H7 (cell line): ENCODE measurements at regions not wholly inside any gene's neighbourhood (a gene's known extent, or its start where the extent isn't known, plus 50 kb on each side); places are given as distances from the start of the nearest gene placed in this dataset.
A peak's percentile ranks its signal among the peaks of the same experiment; 100 is the strongest.
"Not testable (repeated sequence)": the region's sequence is repeated elsewhere in the genome, so short reads cannot be mapped to it uniquely, and the experiment has no call there.

Source experiments
- DNase-seq: peaks from one replicate; pipeline ENCODE4 v3.0.0; 2012
- H3K27me3 ChIP-seq: 2 replicates; pipeline ENCODE4 v1.6.0; 2011; ENCODE audit warnings: mild to moderate bottlenecking, low read length; ENCODE audit not compliant: control insufficient read depth, insufficient read depth
- H3K36me3 ChIP-seq: replicated peaks from 2 replicates; pipeline ENCODE4 v1.5.1; 2011; ENCODE audit warnings: low read length; ENCODE audit not compliant: control insufficient read depth, insufficient read depth
- H3K4me3 ChIP-seq: 2 replicates; pipeline ENCODE4 v1.5.1; 2011; ENCODE audit warnings: low read depth, mild to moderate bottlenecking, control low read depth, low read length, moderate library complexity; ENCODE audit not compliant: insufficient read depth

GRCh38 chr13:104565888-104566287 is 1499.7 kb upstream of the SLC10A2 start:
- DNase-seq: no peak
- H3K4me3 ChIP-seq: no peak overlapping the region
- no peaks in the 10 kb centered on the region for H3K36me3 ChIP-seq
- H3K27me3 ChIP-seq: no peaks in the 10 kb centered on the region

- no peak for DNase-seq
- Histone ChIP-seq H3K27me3 (no peaks in the 10 kb centered on the region), H3K36me3 (no peaks in the 10 kb centered on the region), H3K4me3 (no peak overlapping the region)
These were observed 1487.7 kb upstream of the SLC10A2 start for GRCh38 chr13:104553896-104554295.

GRCh38 chr13:104553186-104553585 is 1487.0 kb upstream of the SLC10A2 start:
- Histone ChIP-seq H3K36me3 (no peaks in the 10 kb centered on the region), H3K4me3 (no peak overlapping the region), H3K27me3 (no peaks in the 10 kb centered on the region)
- DNase-seq: no peak

- Histone ChIP-seq H3K4me3 (no peak overlapping the region), H3K36me3 (no peaks in the 10 kb centered on the region), H3K27me3 (no peaks in the 10 kb centered on the region)
- peak; percentile 6 for DNase-seq
These were observed 1468.6 kb upstream of the SLC10A2 start for GRCh38 chr13:104534847-104535246.

- no peaks in the 10 kb centered on the region for H3K27me3 ChIP-seq
- no peaks in the 10 kb centered on the region for H3K36me3 ChIP-seq
- DNase-seq: no peak
- no peak overlapping the region for H3K4me3 ChIP-seq
These were observed 1465.9 kb upstream of the SLC10A2 start for GRCh38 chr13:104532132-104532531.

GRCh38 chr13:104530741-104531140 is 1464.5 kb upstream of the SLC10A2 start:
- H3K27me3 ChIP-seq: no peaks in the 10 kb centered on the region
- DNase-seq: no peak
- no peaks in the 10 kb centered on the region for H3K36me3 ChIP-seq
- no peak overlapping the region for H3K4me3 ChIP-seq

GRCh38 chr13:104526561-104526960 is 1460.3 kb upstream of the SLC10A2 start:
- no peak overlapping the region for H3K4me3 ChIP-seq
- DNase-seq: no peak
- H3K36me3 ChIP-seq: no peaks in the 10 kb centered on the region
- no peaks in the 10 kb centered on the region for H3K27me3 ChIP-seq

GRCh38 chr13:104525467-104525866 is 1459.2 kb upstream of the SLC10A2 start:
- no peaks in the 10 kb centered on the region for H3K27me3 ChIP-seq
- no peak for DNase-seq
- no peaks in the 10 kb centered on the region for H3K36me3 ChIP-seq
- H3K4me3 ChIP-seq: no peak overlapping the region

- Histone ChIP-seq H3K36me3 (no peaks in the 10 kb centered on the region), H3K27me3 (no peaks in the 10 kb centered on the region)
- DNase-seq: no peak
These were observed 1456.2 kb upstream of the SLC10A2 start for GRCh38 chr13:104522235-104523072.

GRCh38 chr13:104510422-104510821 is 1444.2 kb upstream of the SLC10A2 start:
- H3K4me3 ChIP-seq: no peak overlapping the region

More at GRCh38 chr13:104522235-104523072, 1456.2 kb upstream of the SLC10A2 start:
- H3K4me3 ChIP-seq: no peak overlapping the region

GRCh38 chr13:104493502-104493901 is 1427.3 kb upstream of the SLC10A2 start:
- DNase-seq, H3K27me3 ChIP-seq, H3K4me3 ChIP-seq, H3K36me3 ChIP-seq: not testable (repeated sequence)

More at GRCh38 chr13:104510422-104510821, 1444.2 kb upstream of the SLC10A2 start:
- H3K36me3 ChIP-seq: no peaks in the 10 kb centered on the region
- H3K27me3 ChIP-seq: no peaks in the 10 kb centered on the region
- no peak for DNase-seq

- no peak overlapping the region for H3K4me3 ChIP-seq
- no peak for DNase-seq
These were observed 1425.7 kb upstream of the SLC10A2 start for GRCh38 chr13:104491916-104492315.

GRCh38 chr13:104487006-104487405 is 1420.8 kb upstream of the SLC10A2 start:
- no peaks in the 10 kb centered on the region for H3K27me3 ChIP-seq
- no peaks in the 10 kb centered on the region for H3K36me3 ChIP-seq
- no peak overlapping the region for H3K4me3 ChIP-seq
- no peak for DNase-seq

More at GRCh38 chr13:104491916-104492315, 1425.7 kb upstream of the SLC10A2 start:
- Histone ChIP-seq H3K36me3 (no peaks in the 10 kb centered on the region), H3K27me3 (no peaks in the 10 kb centered on the region)

GRCh38 chr13:104485571-104485970 is 1419.4 kb upstream of the SLC10A2 start:
- Histone ChIP-seq H3K4me3 (no peak overlapping the region), H3K27me3 (no peaks in the 10 kb centered on the region), H3K36me3 (no peaks in the 10 kb centered on the region)
- no peak for DNase-seq

GRCh38 chr13:104483631-104484030 is 1417.4 kb upstream of the SLC10A2 start:
- H3K36me3 ChIP-seq: no peaks in the 10 kb centered on the region
- no peak overlapping the region for H3K4me3 ChIP-seq
- no peak for DNase-seq
- H3K27me3 ChIP-seq: no peaks in the 10 kb centered on the region
